HG02642 (cell line): ENCODE measurements at regions not wholly inside any gene's neighbourhood (a gene's known extent, or its start where the extent isn't known, plus 50 kb on each side); places are given as distances from the start of the nearest gene placed in this dataset.
A peak's percentile ranks its signal among the peaks of the same experiment; 100 is the strongest.
"Not testable (repeated sequence)": the region's sequence is repeated elsewhere in the genome, so short reads cannot be mapped to it uniquely, and the experiment has no call there.

ENCODE experiments used
- ATAC-seq: cut with Tn5 transposase; IDR thresholded peaks from one replicate; pipeline ENCODE4 v1.9.1; 2021; ENCODE audit warnings: mild to moderate bottlenecking; ENCODE audit not compliant: unreplicated experiment, poor library complexity

GRCh38 chr14:53444677-53445312 is 291.7 kb upstream of the DDHD1 start:
- ATAC-seq: no peak

DNA sequence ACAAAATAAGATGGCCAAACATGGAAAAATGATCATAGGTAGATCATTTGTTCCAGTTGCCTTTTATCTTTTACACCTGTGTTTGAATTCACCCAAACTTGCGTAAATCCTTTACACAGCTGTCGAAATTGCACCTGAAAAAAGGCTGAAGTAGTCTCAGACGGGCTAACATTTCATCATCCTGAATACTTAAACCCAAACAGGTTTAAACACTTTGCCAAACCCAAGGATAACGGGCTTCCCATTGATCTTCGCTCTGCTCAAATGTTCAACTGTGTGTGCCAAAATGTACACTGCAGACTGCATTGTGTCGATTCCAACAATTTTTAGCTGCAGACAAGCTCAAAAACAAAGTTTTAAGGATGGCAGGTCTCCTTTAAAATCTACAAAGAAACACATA is 288.7 kb upstream of the DDHD1 start:
- no peak for ATAC-seq

- no peak for ATAC-seq
Observed at GRCh38 chr14:53437858-53438257, 284.7 kb upstream of the DDHD1 start.

DNA sequence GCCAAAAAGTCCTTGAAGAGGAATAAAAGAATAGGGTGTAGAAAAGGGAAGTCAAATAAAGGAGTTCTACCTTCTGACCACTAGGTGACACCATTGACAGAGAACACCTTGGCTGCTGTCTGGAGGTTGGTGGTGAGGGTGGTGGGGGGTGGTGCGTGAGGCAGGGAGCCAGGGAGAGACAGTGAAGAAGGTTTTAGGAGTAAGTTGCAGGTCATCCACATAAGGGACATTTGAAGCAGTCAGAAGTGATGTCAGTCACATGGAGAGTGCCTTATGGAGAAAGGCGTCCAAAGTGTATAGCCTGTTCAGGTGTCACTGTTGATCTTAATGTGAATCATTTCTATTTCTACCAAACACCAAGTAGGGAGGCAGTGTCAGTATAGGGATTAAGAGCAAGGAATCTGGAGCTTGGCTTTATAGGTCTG is 279.3 kb upstream of the DDHD1 start:
- peak; percentile 76 for ATAC-seq

- ATAC-seq: no peak
Observed at GRCh38 chr14:53430870-53431269, 277.7 kb upstream of the DDHD1 start.

GRCh38 chr14:53412819-53413675 is 259.9 kb upstream of the DDHD1 start:
- ATAC-seq: no peak

DNA sequence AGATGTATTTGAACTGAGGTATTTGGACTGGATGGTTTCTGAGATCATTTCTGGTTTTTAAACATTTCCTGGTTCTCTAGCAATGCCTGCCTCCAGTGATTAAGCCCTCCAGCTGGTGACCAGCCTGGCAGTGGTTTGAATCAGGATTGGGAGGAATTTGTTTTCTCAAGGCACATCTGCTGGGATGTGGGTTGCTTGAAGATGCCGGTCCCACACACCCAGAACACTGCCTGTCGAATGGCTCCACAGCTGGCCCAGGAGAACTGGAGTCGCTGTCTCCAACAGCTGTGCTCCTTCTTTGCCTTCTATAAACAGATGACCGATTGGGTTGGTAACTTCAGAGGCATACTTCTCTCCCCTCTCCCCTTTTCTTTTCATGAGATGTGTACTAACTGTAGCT is 258.0 kb upstream of the DDHD1 start:
- no peak for ATAC-seq

DNA sequence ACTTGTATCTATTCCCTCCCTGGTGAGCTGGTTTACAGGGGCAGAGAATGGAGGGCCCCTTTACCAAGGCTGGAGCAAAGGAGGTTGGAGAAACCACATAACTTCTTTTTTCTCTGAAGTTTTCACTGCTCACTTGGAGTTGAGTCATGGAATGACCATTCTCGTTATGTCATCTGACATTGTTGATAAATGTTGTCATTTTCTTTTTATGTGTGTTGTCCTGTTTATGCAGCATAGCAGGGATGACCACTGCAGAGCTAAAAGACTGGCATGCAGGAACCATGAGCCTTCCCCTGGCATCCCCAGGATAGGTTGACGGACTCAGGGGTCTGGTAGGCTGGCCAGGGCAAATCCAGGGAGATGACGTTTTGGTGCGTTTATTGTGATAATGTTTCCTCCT is 256.8 kb upstream of the DDHD1 start:
- ATAC-seq: no peak

- ATAC-seq: no peak
Observed at GRCh38 chr14:53409289-53409688, 256.2 kb upstream of the DDHD1 start.

DNA sequence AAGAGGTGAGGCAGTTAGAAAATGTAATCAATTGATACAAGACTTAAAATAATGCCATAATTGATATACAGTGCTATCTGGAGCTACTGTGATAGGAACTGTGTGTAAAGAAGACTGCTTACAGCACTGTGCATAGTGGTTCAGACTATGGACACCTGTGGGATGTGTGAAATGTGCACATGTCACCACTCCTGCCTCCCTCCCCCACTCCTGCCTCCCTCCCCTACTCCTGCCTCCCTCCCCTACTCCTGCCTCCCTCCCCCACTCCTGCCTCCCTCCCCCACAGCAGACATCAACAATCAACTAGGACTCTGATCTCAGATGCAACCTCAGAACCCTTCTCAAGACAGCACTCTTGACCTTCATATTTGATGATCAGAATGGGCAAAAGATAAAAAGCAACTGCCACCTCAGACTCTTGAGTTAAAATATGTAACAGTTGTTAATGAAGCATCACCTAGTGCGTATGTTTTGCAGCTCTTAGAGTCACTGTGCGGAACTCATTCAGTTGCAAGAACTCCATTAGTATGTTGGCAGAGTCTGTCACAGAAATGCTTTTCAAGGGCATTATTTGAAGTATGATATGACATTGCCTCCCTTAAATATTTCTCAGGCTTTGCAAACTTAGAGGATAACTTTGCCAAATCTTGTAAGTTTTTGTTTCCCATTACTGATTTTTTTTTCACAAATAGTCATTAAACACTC is 255.2 kb upstream of the DDHD1 start:
- no peak for ATAC-seq

DNA sequence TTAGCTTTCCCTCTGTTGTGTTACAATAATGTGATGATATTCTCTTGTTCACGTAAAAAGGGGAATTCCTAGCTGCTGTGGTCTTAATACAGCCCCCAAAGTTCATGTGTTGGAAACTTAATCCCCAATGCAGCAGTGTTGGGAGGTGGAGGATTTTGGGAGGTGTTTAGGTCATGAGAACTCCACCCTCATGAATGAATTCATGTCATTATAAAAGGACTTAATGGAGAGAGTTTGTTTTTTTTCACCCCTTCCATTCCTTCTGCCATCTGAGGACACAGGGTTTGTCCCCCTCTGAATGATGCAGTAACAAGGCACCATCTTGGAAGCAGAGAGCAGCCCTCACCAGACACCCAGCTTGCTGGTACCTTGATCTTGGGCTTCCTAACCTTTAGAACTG is 253.4 kb upstream of the DDHD1 start:
- no peak for ATAC-seq

DNA sequence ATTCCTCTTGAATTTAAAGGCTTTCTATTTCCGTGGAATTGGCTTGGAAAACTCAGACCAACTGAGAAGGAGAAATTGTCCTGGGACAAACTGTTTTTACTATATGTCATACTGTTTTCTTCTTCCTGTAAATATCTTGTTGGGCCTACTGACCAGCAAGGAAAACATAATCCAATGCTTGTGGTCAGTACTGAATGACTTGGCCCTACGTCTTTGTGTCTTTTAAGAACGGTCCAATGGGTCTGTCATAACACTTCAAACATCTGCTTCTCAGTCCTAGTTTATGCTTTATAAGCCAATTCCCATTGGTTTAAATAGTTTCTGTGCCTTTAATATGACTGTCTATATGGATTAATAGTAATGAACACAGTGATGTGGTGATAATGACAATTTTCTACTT is 248.5 kb upstream of the DDHD1 start:
- ATAC-seq: no peak

- no peak for ATAC-seq
Observed at GRCh38 chr14:53399057-53399456, 245.9 kb upstream of the DDHD1 start.

GRCh38 chr14:53398616-53399015 is 245.5 kb upstream of the DDHD1 start:
- ATAC-seq: no peak

DNA sequence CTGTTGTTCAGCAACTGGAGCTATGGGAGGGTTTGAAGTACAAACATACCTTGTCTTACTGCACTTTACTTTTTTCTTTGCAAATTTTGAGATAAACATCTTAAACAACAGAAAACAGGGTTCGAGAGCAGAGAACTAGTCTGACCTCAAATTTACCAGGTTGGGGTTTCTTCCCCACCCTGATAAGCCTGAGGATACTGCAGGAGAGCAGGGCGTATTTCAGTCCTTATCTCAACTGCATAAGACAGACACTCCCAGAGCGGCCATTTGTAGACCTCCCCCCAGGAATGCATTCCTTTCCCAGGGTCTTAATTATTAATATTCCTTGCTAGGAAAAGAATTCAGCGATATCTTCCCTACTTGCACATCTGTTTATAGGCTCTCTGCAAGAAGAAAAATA is 242.1 kb upstream of the DDHD1 start:
- not testable (repeated sequence) for ATAC-seq

- no peak for ATAC-seq
Observed at GRCh38 chr14:53391631-53392285, 238.6 kb upstream of the DDHD1 start.

DNA sequence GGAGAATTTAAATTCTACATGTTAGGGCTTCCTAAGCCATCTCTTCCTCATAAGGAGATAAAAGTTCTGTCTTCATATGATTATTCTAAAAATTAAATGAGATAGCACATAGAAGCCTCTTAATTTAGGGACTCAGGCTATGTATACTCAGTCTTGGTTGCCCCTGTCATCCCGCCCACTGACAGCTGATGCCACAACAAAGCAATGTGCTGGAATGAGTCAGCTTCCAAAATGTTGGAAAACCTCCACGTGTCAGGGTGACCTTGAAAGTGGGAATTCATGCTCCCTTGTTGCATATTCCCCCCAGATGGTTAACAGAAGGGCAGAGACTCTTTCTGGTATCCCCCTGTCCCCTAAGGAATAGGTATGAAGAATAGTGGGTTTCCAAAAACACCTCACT is 238.0 kb upstream of the DDHD1 start:
- ATAC-seq: no peak

GRCh38 chr14:53390008-53390407 is 236.9 kb upstream of the DDHD1 start:
- ATAC-seq: no peak

- no peak for ATAC-seq
Observed at GRCh38 chr14:53389202-53389601, 236.1 kb upstream of the DDHD1 start.

DNA sequence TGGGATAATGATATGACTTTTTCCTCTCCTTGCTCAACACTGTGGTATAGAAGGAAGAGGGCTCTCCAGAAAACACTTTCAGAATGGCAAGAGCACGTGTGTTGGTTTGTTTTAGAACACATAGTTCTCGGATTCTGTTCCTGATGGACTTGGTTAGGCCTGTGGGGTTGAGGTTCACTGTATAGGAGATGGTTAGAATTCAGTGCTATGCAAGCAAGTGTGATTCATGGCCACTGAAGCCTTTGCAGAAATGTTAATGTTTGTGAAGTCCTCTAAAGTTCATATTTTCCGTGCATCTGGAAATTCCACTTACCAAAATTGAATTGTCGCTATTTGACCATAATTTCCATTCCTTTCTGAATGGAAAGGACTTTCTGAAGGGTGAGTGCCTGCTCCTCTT is 233.2 kb upstream of the DDHD1 start:
- ATAC-seq: no peak

DNA sequence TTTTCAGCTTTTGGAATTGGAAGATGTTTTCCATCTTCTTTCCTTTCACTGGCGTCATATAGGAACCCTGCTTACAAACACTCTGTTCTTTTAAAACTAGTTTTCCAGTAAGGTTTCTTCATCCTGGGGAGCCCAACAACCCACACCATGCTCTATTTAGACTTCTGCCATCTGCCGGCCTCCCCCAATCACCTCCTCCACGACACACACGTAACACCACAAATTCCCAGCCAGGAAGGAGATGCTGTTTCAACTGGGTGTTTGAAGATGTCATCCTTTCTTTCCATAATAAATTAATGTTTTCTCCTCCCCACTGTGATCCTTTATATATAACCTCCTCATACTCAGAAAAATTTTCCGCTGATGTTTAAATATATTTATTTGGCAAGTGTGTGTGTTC is 231.4 kb upstream of the DDHD1 start:
- ATAC-seq: no peak
